ENCODE measurements at regions not wholly inside any gene's neighbourhood (a gene's known extent, or its start where the extent isn't known, plus 50 kb on each side); places are given as distances from the start of the nearest gene placed in this dataset.

GRCh38 chr1:14167884-14168283 is 430.6 kb upstream of the KAZN start:
- TF ChIP-seq, protein P1, sequence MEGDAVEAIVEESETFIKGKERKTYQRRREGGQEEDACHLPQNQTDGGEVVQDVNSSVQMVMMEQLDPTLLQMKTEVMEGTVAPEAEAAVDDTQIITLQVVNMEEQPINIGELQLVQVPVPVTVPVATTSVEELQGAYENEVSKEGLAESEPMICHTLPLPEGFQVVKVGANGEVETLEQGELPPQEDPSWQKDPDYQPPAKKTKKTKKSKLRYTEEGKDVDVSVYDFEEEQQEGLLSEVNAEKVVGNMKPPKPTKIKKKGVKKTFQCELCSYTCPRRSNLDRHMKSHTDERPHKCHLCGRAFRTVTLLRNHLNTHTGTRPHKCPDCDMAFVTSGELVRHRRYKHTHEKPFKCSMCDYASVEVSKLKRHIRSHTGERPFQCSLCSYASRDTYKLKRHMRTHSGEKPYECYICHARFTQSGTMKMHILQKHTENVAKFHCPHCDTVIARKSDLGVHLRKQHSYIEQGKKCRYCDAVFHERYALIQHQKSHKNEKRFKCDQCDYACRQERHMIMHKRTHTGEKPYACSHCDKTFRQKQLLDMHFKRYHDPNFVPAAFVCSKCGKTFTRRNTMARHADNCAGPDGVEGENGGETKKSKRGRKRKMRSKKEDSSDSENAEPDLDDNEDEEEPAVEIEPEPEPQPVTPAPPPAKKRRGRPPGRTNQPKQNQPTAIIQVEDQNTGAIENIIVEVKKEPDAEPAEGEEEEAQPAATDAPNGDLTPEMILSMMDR (IDR thresholded peaks at IDR 0.05; ENCODE audit: low read depth, low read length, poor library complexity, severe bottlenecking) = no peak
- no peak for TF ChIP-seq EZH2phosphoT487 (IDR thresholded peaks at IDR 0.05; ENCODE audit: borderline replicate concordance, low read length)

All from DOHH2 (cell line).